Activated B cell treated with CpG ODN at 0.5 μM for 24 hours (primary cell): ENCODE measurements at regions not wholly inside any gene's neighbourhood (a gene's known extent, or its start where the extent isn't known, plus 50 kb on each side); places are given as distances from the start of the nearest gene placed in this dataset.

Experiments used
- ATAC-seq: fragments of 200-7000 bp; cut with Tn5 transposase; one replicate; pipeline ENCODE4 v1.10.0; 2021; ENCODE audit warnings: low read depth, mild to moderate bottlenecking, moderate library complexity
- CTCF ChIA-PET: fragments of 350-600 bp; sonication (Branson Sonifier 250); formaldehyde crosslinking; loops from one replicate; lab custom pipeline; 2021; ENCODE audit warnings: antibody characterized with exemption; lab: Charles Lee
- POLR2A ChIA-PET: fragments of 350-600 bp; sonication (Branson Sonifier 250); formaldehyde crosslinking; loops from one replicate; lab custom pipeline; 2021; ENCODE audit warnings: antibody characterized with exemption; lab: Charles Lee
- DNase-seq: peaks from one replicate; pipeline ENCODE4 v3.0.0; 2022
- H3K27ac Mint-ChIP-seq: one replicate; pipeline ENCODE4 v1.8.0; 2020; ENCODE audit warnings: mixed read lengths
- H3K27me3 Mint-ChIP-seq: one replicate; pipeline ENCODE4 v1.8.0; 2021; ENCODE audit warnings: mixed read lengths
- H3K36me3 Mint-ChIP-seq: one replicate; pipeline ENCODE4 v1.8.0; 2021; ENCODE audit warnings: low read depth, mixed read lengths
- H3K4me1 Mint-ChIP-seq: one replicate; pipeline ENCODE4 v1.8.0; 2021; ENCODE audit warnings: mixed read lengths
- H3K4me3 Mint-ChIP-seq: one replicate; pipeline ENCODE4 v1.8.0; 2020; ENCODE audit warnings: mild to moderate bottlenecking, mixed read lengths
- H3K9me3 Mint-ChIP-seq: one replicate; pipeline ENCODE4 v1.8.0; 2020; ENCODE audit warnings: mixed read lengths
- CTCF ChIP-seq: fragments of 200-600 bp; IDR thresholded peaks from one replicate; pipeline ENCODE4 v1.8.0; 2022; ENCODE audit warnings: antibody characterized with exemption, mild to moderate bottlenecking
- intact Hi-C: fragments of 100-400 bp; cut with micrococcal nuclease; formaldehyde crosslinking; loops from one replicate; pipeline ENCODE4 v1.15.1; 2024

- intact Hi-C loops, result no loop called here
Observed at GRCh38 chr6:101016163-101016562, 135.0 kb upstream of the ASCC3 start.

GRCh38 chr6:101018157-101018556 is 137.0 kb upstream of the ASCC3 start:
- DNase-seq, result no peak
- no peak overlapping the region for H3K27ac Mint-ChIP-seq
- ATAC-seq, result no peak
- no peak for TF ChIP-seq CTCF
- H3K9me3 Mint-ChIP-seq, result no peaks in the 10 kb centered on the region
- peaks cover under 1% of the 10 kb centered on the region for H3K4me1 Mint-ChIP-seq
- no peaks in the 10 kb centered on the region for H3K36me3 Mint-ChIP-seq
- no peak overlapping the region for H3K4me3 Mint-ChIP-seq
- POLR2A ChIA-PET, result no interaction called here
- CTCF ChIA-PET, result no interaction called here
- intact Hi-C loops, result no loop called here
- H3K27me3 Mint-ChIP-seq, result no peaks in the 10 kb centered on the region

More at GRCh38 chr6:101016163-101016562, 135.0 kb upstream of the ASCC3 start:
- Mint-ChIP-seq H3K4me1 (peaks cover 17% of the 10 kb centered on the region), H3K4me3 (no peak overlapping the region), H3K9me3 (no peaks in the 10 kb centered on the region), H3K27me3 (no peaks in the 10 kb centered on the region), H3K36me3 (no peaks in the 10 kb centered on the region), H3K27ac (no peak overlapping the region)
- no peak for TF ChIP-seq CTCF
- ATAC-seq, result no peak
- ChIA-PET CTCF (no interaction called here), POLR2A (no interaction called here)
- no peak for DNase-seq

DNA sequence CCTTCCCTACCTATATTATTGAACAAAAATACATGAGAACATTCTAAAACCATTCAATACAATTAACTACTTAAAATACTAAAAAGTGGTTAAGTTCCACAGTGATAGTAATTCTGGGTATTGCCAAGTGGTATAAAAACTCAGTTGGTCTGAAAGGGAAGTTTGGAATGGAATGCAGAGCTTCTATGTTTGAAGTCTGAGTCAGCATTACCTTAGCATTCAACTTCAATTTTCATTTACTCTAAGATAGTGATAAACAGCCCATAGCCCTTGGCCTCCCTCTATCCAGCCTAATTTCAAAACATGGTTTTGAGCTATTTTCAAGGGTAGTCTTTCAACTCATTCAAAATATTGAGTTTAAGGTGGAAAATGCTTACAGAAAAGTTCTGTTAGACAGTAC is 140.4 kb upstream of the ASCC3 start:
- DNase-seq (no peak), ATAC-seq (no peak)
- peaks cover 3% of the 10 kb centered on the region for H3K9me3 Mint-ChIP-seq
- no peak for TF ChIP-seq CTCF
- no peak overlapping the region for H3K4me3 Mint-ChIP-seq
- ChIA-PET POLR2A (no interaction called here), CTCF (no interaction called here)
- intact Hi-C loops, result no loop called here
- H3K27me3 Mint-ChIP-seq, result no peaks in the 10 kb centered on the region
- H3K27ac Mint-ChIP-seq, result no peak overlapping the region
- H3K4me1 Mint-ChIP-seq, result no peaks in the 10 kb centered on the region
- no peaks in the 10 kb centered on the region for H3K36me3 Mint-ChIP-seq

DNA sequence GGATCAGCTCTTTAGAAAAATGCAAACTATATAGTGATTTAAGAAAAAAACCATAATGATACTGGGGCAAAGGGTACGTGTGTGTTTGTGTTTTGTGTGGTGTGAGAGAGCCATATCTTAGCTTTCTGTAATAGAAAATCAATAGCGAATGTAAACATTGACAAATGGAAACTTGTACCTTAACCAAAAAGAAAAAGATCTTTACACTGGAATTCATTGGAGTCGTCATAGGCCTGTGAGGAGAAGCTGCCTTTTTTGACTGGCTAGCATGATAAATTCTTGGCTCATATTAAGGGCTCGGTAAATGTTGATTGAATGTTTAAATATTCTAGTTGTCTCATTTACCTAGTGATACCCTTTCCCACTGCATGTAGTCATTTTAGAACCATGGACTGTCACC is 161.8 kb upstream of the ASCC3 start:
- intact Hi-C loops, result no loop called here
- H3K36me3 Mint-ChIP-seq, result no peaks in the 10 kb centered on the region
- no peak for TF ChIP-seq CTCF

GRCh38 chr6:101058296-101058695 is 177.2 kb upstream of the ASCC3 start:
- TF ChIP-seq CTCF, result no peak
- peaks cover 5% of the 10 kb centered on the region for H3K9me3 Mint-ChIP-seq
- intact Hi-C loops, result no loop called here
- ATAC-seq (no peak), DNase-seq (no peak)
- no peaks in the 10 kb centered on the region for H3K36me3 Mint-ChIP-seq
- H3K27ac Mint-ChIP-seq, result no peak overlapping the region
- no peaks in the 10 kb centered on the region for H3K27me3 Mint-ChIP-seq
- no peak overlapping the region for H3K4me3 Mint-ChIP-seq
- POLR2A ChIA-PET, result no interaction called here
- H3K4me1 Mint-ChIP-seq, result no peaks in the 10 kb centered on the region
- CTCF ChIA-PET, result no interaction called here

More for the DNA sequence above, 161.8 kb upstream of the ASCC3 start:
- POLR2A ChIA-PET, result no interaction called here
- Mint-ChIP-seq H3K4me1 (no peaks in the 10 kb centered on the region), H3K9me3 (peaks cover 6% of the 10 kb centered on the region), H3K27me3 (no peaks in the 10 kb centered on the region), H3K27ac (no peak overlapping the region), H3K4me3 (no peak overlapping the region)
- CTCF ChIA-PET, result no interaction called here
- ATAC-seq (no peak), DNase-seq (no peak)
